HEK293T (cell line): ENCODE measurements at regions not wholly inside any gene's neighbourhood (a gene's known extent, or its start where the extent isn't known, plus 50 kb on each side); places are given as distances from the start of the nearest gene placed in this dataset.

ENCODE experiments used
- ARNT ChIP-seq: fragments of 450-650 bp; IDR thresholded peaks from 2 replicates; pipeline ENCODE4 v1.6.1; 2017; ENCODE audit warnings: mild to moderate bottlenecking
- ELF4 ChIP-seq: fragments of 450-650 bp; IDR thresholded peaks from 2 replicates; pipeline ENCODE4 v1.6.1; 2017; ENCODE audit warnings: antibody characterized with exemption
- FOXK2 ChIP-seq: fragments of 450-650 bp; IDR thresholded peaks from 2 replicates; pipeline ENCODE4 v1.6.1; 2016; ENCODE audit warnings: mild to moderate bottlenecking
- FOXM1 ChIP-seq: fragments of 450-650 bp; IDR thresholded peaks from 2 replicates; pipeline ENCODE4 v1.6.1; 2017; ENCODE audit warnings: mild to moderate bottlenecking, borderline replicate concordance
- L3MBTL2 ChIP-seq: fragments of 450-650 bp; conservative IDR thresholded peaks from 2 replicates; pipeline ENCODE4 v1.6.1; 2016; ENCODE audit warnings: mild to moderate bottlenecking
- SP1 ChIP-seq: fragments of 450-650 bp; IDR thresholded peaks from 2 replicates; pipeline ENCODE4 v1.6.1; 2017
- SUZ12 ChIP-seq: fragments of 450-650 bp; IDR thresholded peaks from 2 replicates; pipeline ENCODE4 v1.6.1; 2016; ENCODE audit warnings: mild to moderate bottlenecking
- ZNF384 ChIP-seq: fragments of 450-650 bp; IDR thresholded peaks from 2 replicates; pipeline ENCODE4 v1.6.1; 2016

DNA sequence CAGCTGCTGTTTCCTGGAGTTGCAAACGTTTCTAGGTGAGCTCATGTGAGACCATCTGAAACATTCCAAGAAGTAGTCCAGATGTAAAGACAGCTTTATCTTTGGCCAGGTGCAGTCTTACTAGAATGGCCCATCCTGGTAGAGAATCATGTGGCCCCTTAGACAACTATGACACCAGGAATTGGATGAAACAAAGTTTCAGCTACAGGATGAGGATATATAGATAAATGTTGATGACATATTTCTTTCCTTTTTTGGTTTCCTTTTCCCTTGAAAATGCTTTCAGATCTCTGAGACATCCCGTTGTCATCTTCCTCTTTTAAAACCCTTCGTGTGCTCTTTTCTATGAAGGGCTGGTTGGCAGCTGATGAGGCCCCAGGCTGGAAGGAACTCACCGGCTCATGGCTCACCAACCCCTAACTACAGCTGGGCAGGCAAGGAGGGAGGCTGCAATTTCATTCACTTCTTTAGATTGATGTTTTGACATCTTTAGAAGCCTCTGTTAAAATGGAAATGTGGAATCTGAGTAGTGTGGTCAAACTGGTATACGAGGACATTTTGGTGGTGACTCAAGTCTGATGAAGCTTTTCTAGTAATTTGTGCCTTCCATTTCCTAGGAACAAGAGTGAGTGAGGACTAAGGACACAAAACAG is 167.9 kb upstream of the TNFAIP3 start:
- TF ChIP-seq SUZ12 (no peak), FOXK2 (no peak), SP1 (no peak), ELF4 (no peak), FOXM1 (no peak), L3MBTL2 (no peak), ARNT (no peak), ZNF384 (no peak)
